ENCODE measurements at regions not wholly inside any gene's neighbourhood (a gene's known extent, or its start where the extent isn't known, plus 50 kb on each side); places are given as distances from the start of the nearest gene placed in this dataset.

DNA sequence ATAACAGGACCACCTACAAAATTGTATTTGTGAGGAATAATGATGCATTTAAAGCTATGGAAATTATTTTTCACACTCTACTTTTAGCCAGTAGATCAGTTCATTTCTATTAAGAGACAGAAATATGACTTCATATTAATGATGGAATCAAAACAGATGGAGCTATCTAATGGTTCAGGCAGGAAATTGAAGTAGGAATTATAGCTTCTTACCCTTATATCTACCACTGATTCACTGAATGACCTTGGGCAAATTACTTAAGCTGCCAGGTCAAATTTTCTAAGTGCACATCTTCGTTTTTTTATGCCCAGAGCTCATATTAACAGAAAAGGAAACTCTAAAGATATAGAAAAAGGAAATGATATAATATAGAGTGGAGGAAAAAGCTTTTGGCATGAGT is 323.1 kb downstream of the PCDH10 start:
- DNase-seq (ENCODE audit: low spot score), result no peak
- Histone ChIP-seq H3K9me3 (ENCODE audit: control insufficient read depth in 4 of 4, low read length in 3 of 4) (no peaks in the 10 kb centered on the region), H3K27me3 (ENCODE audit: control insufficient read depth in 4 of 4, insufficient read depth in 4 of 4, low read length in 3 of 4) (no peaks in the 10 kb centered on the region), H3K4me3 (ENCODE audit: low read depth in 1 of 3, low read length in 3 of 3) (no peak overlapping the region), H3K36me3 (ENCODE audit: control insufficient read depth in 4 of 4, insufficient read depth in 3 of 4, low read depth in 1 of 4, low read length in 3 of 4) (no peaks in the 10 kb centered on the region), H3K4me1 (ENCODE audit: control insufficient read depth in 4 of 4, insufficient read depth in 4 of 4, low read length in 3 of 4) (no peaks in the 10 kb centered on the region), H3K27ac (ENCODE audit: low read depth in 1 of 2, low read length in 2 of 2) (no peak overlapping the region), H3K9ac (ENCODE audit: low read depth in 1 of 2, low read length in 2 of 2) (no peak overlapping the region)
- TF ChIP-seq HNF4A (conservative IDR thresholded peaks at IDR 0.05) (no peak), NR2F2 (IDR thresholded peaks at IDR 0.05) (no peak), RAD21 (IDR thresholded peaks at IDR 0.05) (no peak), FOXA2 (IDR thresholded peaks at IDR 0.05) (no peak), EGR1 (IDR thresholded peaks at IDR 0.05; ENCODE audit: low read depth in 2 of 2) (no peak), SP1 (IDR thresholded peaks at IDR 0.05) (no peak), GABPA (IDR thresholded peaks at IDR 0.05 in 1 of 2, conservative IDR thresholded peaks at IDR 0.05 in 1 of 2) (no peak), YY1 (IDR thresholded peaks at IDR 0.05) (no peak), HNF4G (IDR thresholded peaks at IDR 0.05) (no peak), RXRA (IDR thresholded peaks at IDR 0.05) (no peak), JUND (IDR thresholded peaks at IDR 0.05) (no peak)
- TF ChIP-seq, protein P1, sequence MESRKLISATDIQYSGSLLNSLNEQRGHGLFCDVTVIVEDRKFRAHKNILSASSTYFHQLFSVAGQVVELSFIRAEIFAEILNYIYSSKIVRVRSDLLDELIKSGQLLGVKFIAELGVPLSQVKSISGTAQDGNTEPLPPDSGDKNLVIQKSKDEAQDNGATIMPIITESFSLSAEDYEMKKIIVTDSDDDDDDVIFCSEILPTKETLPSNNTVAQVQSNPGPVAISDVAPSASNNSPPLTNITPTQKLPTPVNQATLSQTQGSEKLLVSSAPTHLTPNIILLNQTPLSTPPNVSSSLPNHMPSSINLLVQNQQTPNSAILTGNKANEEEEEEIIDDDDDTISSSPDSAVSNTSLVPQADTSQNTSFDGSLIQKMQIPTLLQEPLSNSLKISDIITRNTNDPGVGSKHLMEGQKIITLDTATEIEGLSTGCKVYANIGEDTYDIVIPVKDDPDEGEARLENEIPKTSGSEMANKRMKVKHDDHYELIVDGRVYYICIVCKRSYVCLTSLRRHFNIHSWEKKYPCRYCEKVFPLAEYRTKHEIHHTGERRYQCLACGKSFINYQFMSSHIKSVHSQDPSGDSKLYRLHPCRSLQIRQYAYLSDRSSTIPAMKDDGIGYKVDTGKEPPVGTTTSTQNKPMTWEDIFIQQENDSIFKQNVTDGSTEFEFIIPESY (IDR thresholded peaks at IDR 0.05), result no peak
- TF ChIP-seq, protein P2, sequence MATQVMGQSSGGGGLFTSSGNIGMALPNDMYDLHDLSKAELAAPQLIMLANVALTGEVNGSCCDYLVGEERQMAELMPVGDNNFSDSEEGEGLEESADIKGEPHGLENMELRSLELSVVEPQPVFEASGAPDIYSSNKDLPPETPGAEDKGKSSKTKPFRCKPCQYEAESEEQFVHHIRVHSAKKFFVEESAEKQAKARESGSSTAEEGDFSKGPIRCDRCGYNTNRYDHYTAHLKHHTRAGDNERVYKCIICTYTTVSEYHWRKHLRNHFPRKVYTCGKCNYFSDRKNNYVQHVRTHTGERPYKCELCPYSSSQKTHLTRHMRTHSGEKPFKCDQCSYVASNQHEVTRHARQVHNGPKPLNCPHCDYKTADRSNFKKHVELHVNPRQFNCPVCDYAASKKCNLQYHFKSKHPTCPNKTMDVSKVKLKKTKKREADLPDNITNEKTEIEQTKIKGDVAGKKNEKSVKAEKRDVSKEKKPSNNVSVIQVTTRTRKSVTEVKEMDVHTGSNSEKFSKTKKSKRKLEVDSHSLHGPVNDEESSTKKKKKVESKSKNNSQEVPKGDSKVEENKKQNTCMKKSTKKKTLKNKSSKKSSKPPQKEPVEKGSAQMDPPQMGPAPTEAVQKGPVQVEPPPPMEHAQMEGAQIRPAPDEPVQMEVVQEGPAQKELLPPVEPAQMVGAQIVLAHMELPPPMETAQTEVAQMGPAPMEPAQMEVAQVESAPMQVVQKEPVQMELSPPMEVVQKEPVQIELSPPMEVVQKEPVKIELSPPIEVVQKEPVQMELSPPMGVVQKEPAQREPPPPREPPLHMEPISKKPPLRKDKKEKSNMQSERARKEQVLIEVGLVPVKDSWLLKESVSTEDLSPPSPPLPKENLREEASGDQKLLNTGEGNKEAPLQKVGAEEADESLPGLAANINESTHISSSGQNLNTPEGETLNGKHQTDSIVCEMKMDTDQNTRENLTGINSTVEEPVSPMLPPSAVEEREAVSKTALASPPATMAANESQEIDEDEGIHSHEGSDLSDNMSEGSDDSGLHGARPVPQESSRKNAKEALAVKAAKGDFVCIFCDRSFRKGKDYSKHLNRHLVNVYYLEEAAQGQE (IDR thresholded peaks at IDR 0.05), result no peak
- TF ChIP-seq, protein P3, sequence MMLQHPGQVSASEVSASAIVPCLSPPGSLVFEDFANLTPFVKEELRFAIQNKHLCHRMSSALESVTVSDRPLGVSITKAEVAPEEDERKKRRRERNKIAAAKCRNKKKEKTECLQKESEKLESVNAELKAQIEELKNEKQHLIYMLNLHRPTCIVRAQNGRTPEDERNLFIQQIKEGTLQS (IDR thresholded peaks at IDR 0.05), result no peak
- WGBS, result 38% methylated on average over 1 of the region's 1 CpG

DNA sequence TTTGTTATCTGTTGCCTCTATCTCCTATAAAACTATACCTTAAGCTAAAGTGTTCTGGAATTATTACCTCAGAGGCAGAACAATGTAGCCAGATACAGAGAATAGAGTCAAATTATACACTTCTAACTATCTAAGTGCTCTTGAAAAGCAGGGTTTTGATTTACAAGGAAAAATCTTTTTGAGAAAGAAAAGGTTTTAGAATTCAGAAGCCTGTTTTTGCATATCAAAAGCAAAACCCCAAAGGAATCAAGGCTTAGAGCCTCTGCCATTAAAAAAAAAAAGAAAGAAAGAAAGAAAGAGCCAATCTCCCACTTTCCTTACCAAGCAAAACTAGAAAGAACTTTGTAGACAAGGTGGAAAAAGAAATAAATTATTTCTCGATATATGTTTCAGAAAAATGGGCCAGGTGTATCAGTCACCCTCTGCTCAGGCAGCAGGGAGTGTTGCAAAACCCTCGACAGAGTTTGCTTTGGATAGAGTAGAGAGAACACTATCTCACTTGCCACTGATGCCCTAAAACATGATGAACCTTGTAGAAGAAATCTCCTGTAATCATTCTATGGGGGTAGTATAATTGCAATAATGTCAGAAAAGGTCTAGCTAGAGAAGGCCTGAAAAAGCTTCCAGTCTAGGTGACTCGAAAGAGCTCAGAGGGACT is 318.3 kb downstream of the PCDH10 start:
- no peak overlapping the region for H3K4me3 ChIP-seq (ENCODE audit: low read depth in 1 of 3, low read length in 3 of 3)
- TF ChIP-seq YY1 (IDR thresholded peaks at IDR 0.05), result no peak
- TF ChIP-seq NR2F2 (IDR thresholded peaks at IDR 0.05), result no peak
- TF ChIP-seq, protein P2 (IDR thresholded peaks at IDR 0.05), result no peak
- TF ChIP-seq, protein P4, sequence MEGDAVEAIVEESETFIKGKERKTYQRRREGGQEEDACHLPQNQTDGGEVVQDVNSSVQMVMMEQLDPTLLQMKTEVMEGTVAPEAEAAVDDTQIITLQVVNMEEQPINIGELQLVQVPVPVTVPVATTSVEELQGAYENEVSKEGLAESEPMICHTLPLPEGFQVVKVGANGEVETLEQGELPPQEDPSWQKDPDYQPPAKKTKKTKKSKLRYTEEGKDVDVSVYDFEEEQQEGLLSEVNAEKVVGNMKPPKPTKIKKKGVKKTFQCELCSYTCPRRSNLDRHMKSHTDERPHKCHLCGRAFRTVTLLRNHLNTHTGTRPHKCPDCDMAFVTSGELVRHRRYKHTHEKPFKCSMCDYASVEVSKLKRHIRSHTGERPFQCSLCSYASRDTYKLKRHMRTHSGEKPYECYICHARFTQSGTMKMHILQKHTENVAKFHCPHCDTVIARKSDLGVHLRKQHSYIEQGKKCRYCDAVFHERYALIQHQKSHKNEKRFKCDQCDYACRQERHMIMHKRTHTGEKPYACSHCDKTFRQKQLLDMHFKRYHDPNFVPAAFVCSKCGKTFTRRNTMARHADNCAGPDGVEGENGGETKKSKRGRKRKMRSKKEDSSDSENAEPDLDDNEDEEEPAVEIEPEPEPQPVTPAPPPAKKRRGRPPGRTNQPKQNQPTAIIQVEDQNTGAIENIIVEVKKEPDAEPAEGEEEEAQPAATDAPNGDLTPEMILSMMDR (IDR thresholded peaks at IDR 0.05; ENCODE audit: low read depth, low read length, missing input control), result no peak
- TF ChIP-seq RXRA (IDR thresholded peaks at IDR 0.05), result no peak
- TF ChIP-seq HNF4G (IDR thresholded peaks at IDR 0.05), result no peak
- no peak for TF ChIP-seq HNF4A (conservative IDR thresholded peaks at IDR 0.05)
- TF ChIP-seq FOXA1 (IDR thresholded peaks at IDR 0.05), result no peak
- TF ChIP-seq, protein P3 (IDR thresholded peaks at IDR 0.05), result no peak
- no peak for TF ChIP-seq FOXA2 (IDR thresholded peaks at IDR 0.05)
- TF ChIP-seq GABPA (IDR thresholded peaks at IDR 0.05 in 1 of 2, conservative IDR thresholded peaks at IDR 0.05 in 1 of 2), result no peak
- TF ChIP-seq SP1 (IDR thresholded peaks at IDR 0.05), result no peak
- TF ChIP-seq, protein P5, sequence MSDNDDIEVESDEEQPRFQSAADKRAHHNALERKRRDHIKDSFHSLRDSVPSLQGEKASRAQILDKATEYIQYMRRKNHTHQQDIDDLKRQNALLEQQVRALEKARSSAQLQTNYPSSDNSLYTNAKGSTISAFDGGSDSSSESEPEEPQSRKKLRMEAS (IDR thresholded peaks at IDR 0.05), result no peak
- no peak for TF ChIP-seq JUND (IDR thresholded peaks at IDR 0.05)
- no peaks in the 10 kb centered on the region for H3K4me1 ChIP-seq (ENCODE audit: control insufficient read depth in 4 of 4, insufficient read depth in 4 of 4, low read length in 3 of 4)
- 46% methylated on average over 3 of the region's 3 CpGs for WGBS
- DNase-seq (ENCODE audit: low spot score), result no peak
- H3K9me3 ChIP-seq (ENCODE audit: control insufficient read depth in 4 of 4, low read length in 3 of 4), result no peaks in the 10 kb centered on the region
- no peak overlapping the region for H3K9ac ChIP-seq (ENCODE audit: low read depth in 1 of 2, low read length in 2 of 2)
- no peak overlapping the region for H3K27ac ChIP-seq (ENCODE audit: low read depth in 1 of 2, low read length in 2 of 2)
- no peaks in the 10 kb centered on the region for H3K27me3 ChIP-seq (ENCODE audit: control insufficient read depth in 4 of 4, insufficient read depth in 4 of 4, low read length in 3 of 4)
- H3K36me3 ChIP-seq (ENCODE audit: control insufficient read depth in 4 of 4, insufficient read depth in 3 of 4, low read depth in 1 of 4, low read length in 3 of 4), result no peaks in the 10 kb centered on the region
